ENCODE measurements at regions not wholly inside any gene's neighbourhood (a gene's known extent, or its start where the extent isn't known, plus 50 kb on each side); places are given as distances from the start of the nearest gene placed in this dataset.

- TF ChIP-seq CTCF (IDR thresholded peaks at IDR 0.05; ENCODE audit: low read depth, low read length) (no peak), POLR2A (IDR thresholded peaks at IDR 0.05; ENCODE audit: extremely low read depth, insufficient read length) (no peak), MAX (IDR thresholded peaks at IDR 0.05; ENCODE audit: low read depth, low read length) (no peak), MYC (IDR thresholded peaks at IDR 0.05; ENCODE audit: low read depth, low read length) (no peak)
Observed at GRCh38 chr13:31918707-31919106, 112.9 kb upstream of the FRY start.

Measured in NB4 (cell line).